Fibroblast of skin of right biceps (primary cell): ENCODE measurements at regions not wholly inside any gene's neighbourhood (a gene's known extent, or its start where the extent isn't known, plus 50 kb on each side); places are given as distances from the start of the nearest gene placed in this dataset.
A peak's percentile ranks its signal among the peaks of the same experiment; 100 is the strongest.

Experiments
- DNase-seq: peaks from one replicate; pipeline ENCODE4 v3.0.0-alpha.2; 2013

GRCh38 chr1:82598812-82599211, 798.1 kb downstream of the ADGRL2 start:
- no peak for DNase-seq

DNA sequence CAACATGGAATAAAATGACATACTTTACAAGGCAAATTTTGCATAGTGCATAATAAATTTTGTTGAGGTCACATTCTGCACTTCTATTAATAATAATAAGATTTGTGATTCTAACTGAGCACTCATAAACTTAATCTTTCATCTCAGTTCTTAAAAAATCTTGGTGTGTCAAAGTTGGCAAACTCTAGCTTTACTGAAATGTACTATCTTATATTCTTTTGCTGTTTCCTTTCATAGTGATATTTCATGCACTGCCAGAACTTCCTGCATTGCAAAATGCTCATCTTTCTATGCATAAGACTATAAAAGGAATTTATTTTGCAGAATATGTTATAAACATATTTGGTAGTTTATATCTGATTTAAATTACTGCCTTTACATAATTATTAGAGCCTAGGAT, 797.6 kb downstream of the ADGRL2 start:
- no peak for DNase-seq

GRCh38 chr1:82597649-82598048, 796.9 kb downstream of the ADGRL2 start:
- peak; percentile 78 for DNase-seq

DNA sequence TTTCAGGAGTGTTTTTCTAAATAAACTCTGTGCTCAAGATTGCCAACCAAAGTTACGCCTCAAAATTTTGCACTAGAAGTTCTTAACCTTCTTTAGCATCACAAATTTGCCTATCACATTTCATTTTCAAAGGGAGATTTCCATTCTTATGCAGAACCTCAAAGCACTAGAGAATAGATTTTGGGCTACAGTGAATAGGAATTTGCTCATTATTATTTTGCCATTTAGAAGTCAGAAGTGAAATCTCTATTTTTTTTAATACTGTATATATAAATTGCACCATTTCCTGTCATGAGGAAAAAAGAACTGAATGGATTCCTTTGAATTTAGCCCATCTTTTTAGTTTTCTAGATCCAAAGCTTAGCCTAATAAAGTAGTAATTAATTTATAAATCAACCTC, 796.4 kb downstream of the ADGRL2 start:
- no peak for DNase-seq

DNA sequence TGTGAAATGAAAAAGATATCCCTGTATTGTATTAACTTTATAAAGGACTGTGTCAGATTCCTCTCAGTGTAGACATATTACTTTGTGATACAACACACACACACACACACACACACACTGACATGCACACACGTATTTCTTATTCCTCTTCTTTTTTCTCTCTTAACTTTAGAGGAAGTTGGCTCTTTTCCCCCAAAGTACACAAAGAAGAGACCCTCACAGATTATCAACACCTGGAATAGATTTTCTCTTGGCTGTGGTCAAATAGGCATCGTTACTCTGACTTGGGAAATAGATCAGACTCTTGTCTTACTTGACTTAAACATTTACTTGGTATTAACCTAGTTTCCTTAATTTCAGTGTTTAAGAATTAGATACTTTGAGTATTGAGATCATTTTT, 792.8 kb downstream of the ADGRL2 start:
- DNase-seq, result no peak

DNA sequence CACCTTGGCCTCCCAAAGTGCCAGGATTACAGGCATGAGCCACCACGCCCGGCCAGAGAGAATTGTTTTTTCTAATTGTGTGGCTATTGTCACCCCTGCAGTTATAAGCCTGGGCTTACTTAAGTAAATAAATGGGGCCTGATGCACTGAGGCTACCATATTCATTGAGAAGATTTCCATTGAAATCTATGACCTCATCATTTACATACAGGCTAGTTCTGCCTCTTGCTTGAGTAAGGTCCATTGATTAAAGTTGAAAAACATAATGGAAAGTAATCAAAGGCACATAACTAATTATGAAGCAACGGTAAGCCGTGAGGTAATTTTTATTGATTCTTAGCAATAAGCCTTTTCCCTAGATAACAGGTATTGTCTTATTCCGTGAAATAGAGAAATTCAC, 788.9 kb downstream of the ADGRL2 start:
- no peak for DNase-seq

GRCh38 chr1:82587371-82587770, 786.6 kb downstream of the ADGRL2 start:
- no peak for DNase-seq

DNA sequence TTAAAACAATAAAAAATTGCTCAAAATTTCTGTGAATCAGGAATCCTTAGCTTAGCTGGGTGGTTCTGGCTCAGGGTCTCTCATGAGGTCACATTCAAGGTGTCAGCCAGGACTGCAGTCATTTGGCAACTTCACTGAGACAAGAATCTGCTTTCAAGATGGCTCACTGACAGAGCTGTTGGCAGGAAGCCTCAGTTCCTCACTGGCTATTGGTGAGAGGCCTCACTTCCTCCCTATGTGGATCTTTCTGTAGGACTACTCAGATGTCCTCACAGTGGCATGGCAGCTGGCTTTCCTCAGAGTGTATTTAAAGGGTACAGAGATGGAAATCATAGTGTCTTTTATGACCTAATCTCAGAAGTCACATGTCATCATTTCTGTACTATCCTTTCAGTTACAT, 785.7 kb downstream of the ADGRL2 start:
- peak; percentile 16 for DNase-seq

- DNase-seq, result no peak
Observed at GRCh38 chr1:82582347-82582746, 781.6 kb downstream of the ADGRL2 start.

- DNase-seq, result no peak
Observed at GRCh38 chr1:82578086-82578726, 777.5 kb downstream of the ADGRL2 start.

DNA sequence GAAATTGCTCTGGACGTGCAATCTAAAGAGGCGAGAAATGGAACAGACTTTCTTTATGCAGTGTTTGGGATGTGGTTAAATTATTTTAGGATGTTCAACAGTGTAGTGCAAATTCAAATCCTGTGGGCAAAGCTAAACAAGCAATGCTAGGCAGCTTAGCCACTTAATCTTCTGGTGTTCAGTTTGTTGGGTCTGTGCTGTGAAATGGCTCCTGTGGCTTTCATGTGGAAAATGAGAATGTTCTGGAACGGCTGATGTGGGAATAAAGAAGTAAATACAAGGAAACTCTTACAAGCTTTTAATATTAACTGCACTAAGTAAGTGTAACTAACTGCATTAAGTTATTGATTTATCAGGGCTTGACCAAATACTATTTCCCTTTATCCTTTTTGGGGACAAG, 766.6 kb downstream of the ADGRL2 start:
- no peak for DNase-seq

DNA sequence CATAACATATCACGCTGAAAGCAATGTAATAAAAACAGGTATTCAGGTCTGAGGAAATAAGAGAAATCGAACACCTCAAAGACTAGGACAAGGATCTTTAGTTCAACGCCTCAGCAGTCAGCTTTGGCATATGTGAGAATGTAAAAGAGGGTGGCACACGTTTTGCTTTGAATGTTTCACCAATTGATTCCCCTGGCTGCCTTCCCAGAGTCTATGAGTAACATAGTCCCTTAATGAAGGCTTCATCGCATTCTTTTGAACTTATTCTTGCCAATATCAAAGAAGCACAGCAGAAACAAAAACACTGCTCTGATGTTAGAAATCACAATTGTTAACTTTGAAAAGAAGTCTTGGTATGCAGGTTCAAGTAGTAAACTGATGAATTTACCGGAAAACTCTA, 764.8 kb downstream of the ADGRL2 start:
- peak; percentile 89 for DNase-seq

DNA sequence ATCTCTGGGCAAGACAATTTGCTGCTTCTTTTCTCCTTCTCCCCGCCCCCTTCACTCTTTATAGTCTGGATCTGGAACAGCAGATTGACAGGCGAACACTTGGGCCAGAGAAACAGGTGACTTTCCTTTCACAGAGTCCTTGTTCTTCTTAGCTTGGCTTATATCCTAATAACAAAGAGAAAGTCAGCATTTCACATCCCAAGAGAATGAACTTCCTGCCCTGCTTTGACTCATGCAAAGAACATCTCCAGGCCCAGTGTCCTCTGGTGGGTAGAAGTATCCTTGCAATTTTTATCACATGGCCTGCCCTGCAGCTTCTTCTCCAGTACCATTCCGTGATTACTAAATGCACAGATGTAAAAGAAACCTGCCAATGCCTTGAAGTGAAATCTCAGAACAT, 764.4 kb downstream of the ADGRL2 start:
- DNase-seq, result peak; percentile 86

DNA sequence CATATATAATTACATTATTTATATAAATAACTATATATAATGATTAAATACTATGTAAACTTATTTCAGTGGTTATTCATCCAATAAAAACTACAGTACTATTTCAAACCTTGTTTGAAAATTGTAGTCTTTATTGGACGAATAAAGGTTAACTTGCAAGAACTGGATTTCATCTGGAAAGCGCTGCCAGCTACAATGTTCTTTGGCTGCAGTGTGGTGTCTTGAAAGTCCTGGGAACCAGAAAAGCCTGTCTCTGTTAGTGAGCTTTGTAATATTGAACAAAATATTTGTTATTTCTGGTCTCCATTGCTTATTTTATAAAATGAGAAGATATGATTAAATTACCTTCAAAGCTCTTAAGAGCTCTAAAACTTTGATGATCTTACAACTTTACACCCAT, 763.6 kb downstream of the ADGRL2 start:
- DNase-seq, result no peak

DNA sequence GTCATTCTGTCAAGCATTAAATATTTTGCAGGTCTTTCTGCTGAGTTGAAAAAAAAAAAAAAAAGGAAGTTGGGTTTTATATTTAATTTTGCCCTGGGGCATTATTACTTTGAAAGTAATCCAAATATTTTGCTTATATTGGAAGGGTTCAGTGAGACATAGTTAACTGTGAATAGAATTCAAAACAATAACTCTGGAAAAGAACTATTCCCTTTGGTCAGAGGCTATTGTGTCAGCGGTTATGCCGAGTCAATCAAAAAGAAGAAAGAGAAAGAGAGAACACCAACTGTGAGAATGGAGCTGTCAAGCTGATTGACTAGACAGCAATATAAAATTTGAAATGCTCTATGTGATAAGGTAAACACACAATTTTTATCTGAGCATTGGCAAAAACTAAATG, 761.7 kb downstream of the ADGRL2 start:
- DNase-seq, result no peak

DNA sequence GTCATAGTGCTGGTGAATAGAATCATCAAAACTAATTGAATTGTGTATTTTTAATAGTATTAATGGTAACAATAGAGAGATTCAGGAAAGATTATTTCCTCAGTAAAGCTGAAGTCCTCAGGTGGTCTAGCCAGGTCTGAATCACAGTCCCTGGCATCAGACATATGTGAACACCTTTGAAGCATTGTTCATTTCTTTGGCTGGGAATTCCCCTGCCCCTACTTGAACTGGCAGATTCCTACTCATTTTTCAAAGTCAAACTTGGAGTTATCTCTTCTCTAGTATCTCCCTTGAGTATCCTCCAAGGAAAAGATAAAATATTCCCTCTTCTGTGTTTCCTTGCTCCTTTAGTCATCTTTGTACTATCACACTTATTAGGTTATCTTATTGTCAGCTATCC, 759.8 kb downstream of the ADGRL2 start:
- no peak for DNase-seq

DNA sequence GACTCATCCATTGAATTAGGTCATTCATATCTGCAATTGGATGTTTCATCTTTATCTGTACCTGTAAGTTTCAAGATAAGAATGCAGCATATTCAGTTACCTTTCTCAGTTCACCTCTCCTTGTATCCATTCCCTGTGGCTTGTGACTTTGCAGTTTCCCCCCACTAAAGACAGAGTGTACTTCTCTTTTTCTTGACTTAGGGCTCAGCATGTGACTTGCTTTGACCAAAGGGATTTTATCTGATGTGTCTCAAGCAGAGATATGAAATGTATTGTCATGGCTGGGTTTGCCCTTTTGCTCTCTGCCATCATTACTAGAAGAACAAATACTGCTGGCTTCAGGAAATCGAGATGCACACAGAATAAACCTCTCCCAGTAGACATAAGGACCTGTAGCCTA, 754.8 kb downstream of the ADGRL2 start:
- no peak for DNase-seq

DNA sequence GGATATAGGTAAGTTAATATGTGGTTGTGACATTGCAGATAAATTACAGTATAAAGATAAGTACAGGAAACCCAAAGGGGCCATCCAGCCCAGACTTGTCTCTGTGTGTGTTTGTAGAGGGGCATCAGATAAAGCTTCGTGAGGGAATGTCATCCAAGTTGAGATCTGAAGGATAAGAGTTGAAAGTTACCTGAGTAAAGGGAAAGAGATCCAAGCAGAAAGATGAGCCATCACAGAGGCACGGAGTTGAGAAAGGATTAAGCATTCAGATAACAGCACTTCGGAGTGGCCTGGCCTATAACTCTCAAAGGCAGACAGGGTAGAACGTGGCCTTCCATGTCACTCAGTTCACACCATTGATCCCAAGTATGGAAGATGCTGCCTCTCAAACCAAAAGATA, 749.1 kb downstream of the ADGRL2 start:
- DNase-seq, result no peak

- peak; percentile 14 for DNase-seq
Observed at GRCh38 chr1:82542766-82543165, 742.0 kb downstream of the ADGRL2 start.

GRCh38 chr1:82542141-82542540, 741.4 kb downstream of the ADGRL2 start:
- DNase-seq, result no peak

GRCh38 chr1:82540006-82540405, 739.3 kb downstream of the ADGRL2 start:
- DNase-seq, result no peak

DNA sequence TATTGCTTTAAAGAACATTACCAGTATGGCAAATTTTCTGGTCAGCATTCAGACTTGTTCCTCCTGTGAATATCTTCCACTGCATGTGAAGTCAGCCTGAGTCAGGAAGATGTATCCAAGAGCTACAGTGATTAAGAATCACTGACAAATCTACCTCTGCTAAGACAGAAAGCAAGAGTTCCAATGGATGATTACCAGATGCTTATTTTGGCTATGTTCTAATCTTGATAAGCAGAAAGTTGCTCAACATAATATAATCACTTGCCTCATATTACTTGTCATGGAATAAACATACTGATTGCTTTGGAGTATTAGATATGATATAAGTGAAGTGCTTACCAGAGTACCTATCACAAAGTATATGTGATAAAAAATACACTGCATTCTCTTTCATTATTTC, 738.1 kb downstream of the ADGRL2 start:
- peak; percentile 57 for DNase-seq

GRCh38 chr1:82534996-82535395, 734.3 kb downstream of the ADGRL2 start:
- DNase-seq, result peak; percentile 6

GRCh38 chr1:82525378-82525777, 724.6 kb downstream of the ADGRL2 start:
- DNase-seq, result no peak

DNA sequence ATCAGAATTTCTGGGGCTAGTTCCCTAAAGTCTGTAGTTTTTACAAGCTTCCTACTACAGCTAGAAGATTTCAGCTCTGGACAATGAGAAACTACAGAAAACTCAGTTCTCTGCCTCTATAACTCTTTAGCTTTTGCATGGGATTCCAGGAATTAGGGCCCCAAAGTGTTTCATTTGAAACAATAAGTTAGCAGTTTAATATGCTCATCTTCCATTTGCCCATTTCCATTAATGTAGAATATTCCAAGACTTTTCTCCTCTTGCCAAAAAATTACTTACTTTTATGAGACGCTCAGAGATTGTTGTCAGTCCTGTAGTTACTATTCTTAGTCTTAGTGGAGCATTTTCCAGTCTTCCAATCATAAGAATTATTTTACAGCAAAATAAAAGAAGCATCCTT, 719.9 kb downstream of the ADGRL2 start:
- no peak for DNase-seq

DNA sequence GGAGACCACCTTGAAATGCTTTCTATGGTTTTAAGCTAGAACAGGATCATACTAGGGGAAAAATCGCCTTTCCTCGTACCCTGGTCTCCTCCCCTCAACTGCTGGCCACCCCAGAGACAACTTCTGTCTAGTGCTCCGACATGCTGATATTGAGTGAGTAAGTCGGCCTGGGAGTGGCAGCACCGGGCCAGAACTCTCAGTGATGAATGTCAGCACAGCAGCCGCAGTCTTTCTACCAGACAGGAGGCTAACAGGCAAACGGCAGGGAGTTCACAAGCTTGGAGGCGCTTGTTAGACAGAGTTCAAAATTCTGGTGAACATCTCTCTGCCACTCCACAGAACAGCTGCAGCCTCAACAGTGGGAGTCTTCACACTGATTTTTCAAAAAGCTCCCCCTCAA, 716.9 kb downstream of the ADGRL2 start:
- peak; percentile 45 for DNase-seq
